Psoas muscle (tissue), 7 donors: ENCODE measurements at regions not wholly inside any gene's neighbourhood (a gene's known extent, or its start where the extent isn't known, plus 50 kb on each side); places are given as distances from the start of the nearest gene placed in this dataset.

Experiments used
- ATAC-seq, 4 donors: fragments of 200-7000 bp; cut with Tn5 transposase; one replicate each; pipeline ENCODE4 v1.9.1; 2020; ENCODE audit warnings: moderate library complexity in 3 of 4, mild to moderate bottlenecking in 2 of 4
- DNase-seq, 2 donors: peaks; one replicate each; pipeline ENCODE4 v3.0.0-alpha.2; 2020
- H3K27ac ChIP-seq: fragments of 200-600 bp; one replicate; pipeline ENCODE4 v1.8.0; 2022
- H3K27me3 ChIP-seq, 3 donors: fragments of 200-600 bp in 1 of 3; one replicate each; pipeline versions ENCODE4 v1.6.1 to v1.8.0; 2013 to 2022; ENCODE audit warnings: low read length in 2 of 3, mild to moderate bottlenecking in 2 of 3, moderate library complexity in 1 of 3; ENCODE audit not compliant: insufficient read depth in 3 of 3
- H3K36me3 ChIP-seq, 2 donors: fragments of 200-600 bp in 1 of 2; one replicate each; pipeline versions ENCODE4 v1.6.1 to v1.8.0; 2013 to 2022; ENCODE audit warnings: low read depth in 1 of 2, mild to moderate bottlenecking in 1 of 2, moderate library complexity in 1 of 2; ENCODE audit not compliant: insufficient read depth in 1 of 2
- H3K4me1 ChIP-seq: fragments of 200-600 bp; one replicate; pipeline ENCODE4 v1.8.0; 2022
- H3K4me3 ChIP-seq: fragments of 200-600 bp; one replicate; pipeline ENCODE4 v1.8.0; 2022; ENCODE audit warnings: mild to moderate bottlenecking
- H3K9me3 ChIP-seq: fragments of 200-600 bp; one replicate; pipeline ENCODE4 v1.8.0; 2022
- WGBS, 3 donors: extraction: QIAGEN DNeasy Blood & Tissue Kit; methylation state at CpG; one replicate each; pipeline versions ENCODE4 v1.1.6 to v1.1.7; 2013; 5-methylcytosine and 5-hydroxymethylcytosine counted together
- intact Hi-C, 2 donors: fragments of 100-400 bp; cut with DNase I; formaldehyde crosslinking; loops; one replicate each; pipeline versions ENCODE4 v1.11.0 to v1.14.2; 2022
- TF ChIP-seq, protein P1 (sequence below): fragments of 200-600 bp; IDR thresholded peaks from one replicate; pipeline ENCODE4 v1.8.0; 2022; ENCODE audit warnings: antibody characterized with exemption
- donor health status: healthy with polysubstance abuse.
- donor health status: DM: no; HTN: no; CAD: no; lungs with moderate emphysema.
- donor health status: Bipolar disorder and iron deficiency.
- donor health status: healthy.
- donor health status: DM: yes; HTN: yes; CAD: no.
- donor health status: DM: no; HTN: no; CAD: no.
- donor health status: DM: yes; HTN: yes; CAD: no.

DNA sequence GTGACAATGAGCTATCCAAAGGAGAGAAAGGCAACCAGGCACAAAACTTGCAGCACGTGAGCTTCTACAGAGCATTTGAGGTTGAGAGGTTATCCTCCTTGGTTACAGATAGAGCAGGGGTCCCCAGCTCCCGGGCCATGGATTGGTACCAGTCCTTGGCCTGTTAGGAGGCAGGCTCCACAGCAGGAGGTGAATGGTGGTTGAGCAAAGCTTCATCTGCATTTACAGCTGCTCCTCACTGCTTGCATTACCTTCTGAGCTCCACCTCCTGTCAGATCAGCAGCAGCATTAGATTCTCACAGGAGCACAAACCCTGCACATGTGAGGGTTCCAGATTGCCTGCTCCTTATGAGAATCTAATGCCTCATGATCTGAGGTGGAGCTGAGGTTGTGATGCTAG is 57.8 kb upstream of the ST8SIA3 start:
- Histone ChIP-seq H3K4me1 (no peaks in the 10 kb centered on the region), H3K27ac (no peak overlapping the region), H3K27me3 (no peaks in the 10 kb centered on the region), H3K9me3 (no peaks in the 10 kb centered on the region), H3K4me3 (no peak overlapping the region), H3K36me3 (no peaks in the 10 kb centered on the region)
- DNase-seq (no peak), ATAC-seq (no peak)
- TF ChIP-seq, protein P1, sequence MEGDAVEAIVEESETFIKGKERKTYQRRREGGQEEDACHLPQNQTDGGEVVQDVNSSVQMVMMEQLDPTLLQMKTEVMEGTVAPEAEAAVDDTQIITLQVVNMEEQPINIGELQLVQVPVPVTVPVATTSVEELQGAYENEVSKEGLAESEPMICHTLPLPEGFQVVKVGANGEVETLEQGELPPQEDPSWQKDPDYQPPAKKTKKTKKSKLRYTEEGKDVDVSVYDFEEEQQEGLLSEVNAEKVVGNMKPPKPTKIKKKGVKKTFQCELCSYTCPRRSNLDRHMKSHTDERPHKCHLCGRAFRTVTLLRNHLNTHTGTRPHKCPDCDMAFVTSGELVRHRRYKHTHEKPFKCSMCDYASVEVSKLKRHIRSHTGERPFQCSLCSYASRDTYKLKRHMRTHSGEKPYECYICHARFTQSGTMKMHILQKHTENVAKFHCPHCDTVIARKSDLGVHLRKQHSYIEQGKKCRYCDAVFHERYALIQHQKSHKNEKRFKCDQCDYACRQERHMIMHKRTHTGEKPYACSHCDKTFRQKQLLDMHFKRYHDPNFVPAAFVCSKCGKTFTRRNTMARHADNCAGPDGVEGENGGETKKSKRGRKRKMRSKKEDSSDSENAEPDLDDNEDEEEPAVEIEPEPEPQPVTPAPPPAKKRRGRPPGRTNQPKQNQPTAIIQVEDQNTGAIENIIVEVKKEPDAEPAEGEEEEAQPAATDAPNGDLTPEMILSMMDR, result no peak
- WGBS, 3 donors, result 55 to 75% (median 70%) methylated on average over 2 of the region's 2 CpGs
- intact Hi-C loops, result no loop called here

DNA sequence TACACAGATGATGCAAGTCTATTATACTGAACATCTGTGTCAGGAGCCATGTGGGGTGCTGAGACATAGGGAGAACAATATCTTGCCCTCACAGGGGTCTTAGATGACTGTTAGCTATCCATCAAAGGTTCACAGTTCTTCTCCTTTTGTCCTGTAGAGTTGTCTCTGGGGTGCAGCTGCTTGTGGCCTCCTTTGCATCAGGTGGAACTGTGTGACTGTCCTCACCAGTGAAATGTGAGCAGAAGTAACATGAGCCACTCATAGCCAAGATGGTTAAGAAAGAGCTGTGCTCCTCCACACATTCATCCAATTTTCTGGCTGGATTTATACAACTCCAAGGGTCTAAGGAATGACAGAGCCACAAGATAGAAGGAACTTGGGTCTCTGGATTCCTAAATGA is 56.0 kb upstream of the ST8SIA3 start:
- ATAC-seq (no peak), DNase-seq (no peak)
- Histone ChIP-seq H3K9me3 (no peaks in the 10 kb centered on the region), H3K27me3 (peaks cover 0 to 1% (median 0%) of the 10 kb centered on the region in 3 donors), H3K27ac (no peak overlapping the region), H3K36me3 (no peaks in the 10 kb centered on the region), H3K4me3 (no peak overlapping the region), H3K4me1 (no peaks in the 10 kb centered on the region)
- intact Hi-C loops, result no loop called here
- TF ChIP-seq, protein P1, result no peak

DNA sequence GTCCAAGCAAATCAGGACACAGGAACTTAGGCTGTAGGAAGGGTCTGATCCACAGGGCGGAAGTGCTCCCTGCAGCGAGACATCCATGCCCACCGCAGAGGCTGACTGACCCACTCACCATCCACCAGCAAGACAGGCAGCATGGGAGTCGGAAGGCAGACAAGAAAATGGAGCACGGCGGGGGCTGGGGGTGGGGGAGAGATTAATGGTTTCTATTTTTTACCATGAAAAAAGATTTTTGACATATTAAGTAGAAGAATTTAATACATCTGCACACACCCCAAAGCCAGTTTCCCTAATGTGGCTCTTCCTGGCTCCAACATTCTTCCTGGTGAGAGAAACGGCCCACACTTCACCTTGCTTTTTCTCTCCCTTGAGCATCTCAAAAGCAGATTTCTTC is 55.1 kb upstream of the ST8SIA3 start:
- Histone ChIP-seq H3K4me1 (no peaks in the 10 kb centered on the region), H3K27ac (no peak overlapping the region), H3K27me3 (peaks cover 0 to 9% (median 3%) of the 10 kb centered on the region in 3 donors), H3K9me3 (no peaks in the 10 kb centered on the region), H3K36me3 (no peaks in the 10 kb centered on the region), H3K4me3 (no peak overlapping the region)
- 79 to 87% (median 81%) methylated on average over 7 of the region's 7 CpGs for WGBS, 3 donors
- DNase-seq, result no peak
- TF ChIP-seq, protein P1, result no peak
- ATAC-seq, result no peak
- intact Hi-C loops, result no loop called here

DNA sequence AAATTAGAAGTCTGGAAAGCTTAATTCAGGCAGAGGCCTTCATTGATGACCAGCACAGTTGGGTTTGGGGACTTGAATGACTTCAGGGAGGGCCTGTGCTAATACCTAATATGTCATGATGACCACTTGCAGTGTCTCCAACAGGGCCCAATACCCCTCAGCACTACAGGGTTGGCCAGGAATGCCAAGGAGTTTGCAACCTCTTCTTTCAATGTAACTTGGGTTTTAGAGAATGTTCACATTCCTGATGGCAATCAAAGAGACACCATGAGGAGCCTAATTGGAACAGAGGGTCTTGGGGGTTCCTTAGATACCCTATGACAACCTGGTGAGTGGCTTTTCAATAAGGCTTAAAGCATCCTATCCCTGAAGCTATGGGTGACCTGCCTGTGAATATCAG is 52.4 kb upstream of the ST8SIA3 start:
- Histone ChIP-seq H3K27me3 (peaks cover 0 to 9% (median 3%) of the 10 kb centered on the region in 3 donors), H3K27ac (no peak overlapping the region), H3K4me1 (no peaks in the 10 kb centered on the region), H3K36me3 (no peaks in the 10 kb centered on the region), H3K4me3 (no peak overlapping the region), H3K9me3 (no peaks in the 10 kb centered on the region)
- TF ChIP-seq, protein P1, result no peak
- DNase-seq, result no peak
- intact Hi-C loops, result no loop called here
- no peak for ATAC-seq
